Occipital lobe (tissue), 1 donor: ENCODE measurements at regions not wholly inside any gene's neighbourhood (a gene's known extent, or its start where the extent isn't known, plus 50 kb on each side); places are given as distances from the start of the nearest gene placed in this dataset.
"Not testable (repeated sequence)": the region's sequence is repeated elsewhere in the genome, so short reads cannot be mapped to it uniquely, and the experiment has no call there.

Source experiments
- DNase-seq: peaks from one replicate; lab custom pipeline; 2025; lab: John Stamatoyannopoulos, UW

DNA sequence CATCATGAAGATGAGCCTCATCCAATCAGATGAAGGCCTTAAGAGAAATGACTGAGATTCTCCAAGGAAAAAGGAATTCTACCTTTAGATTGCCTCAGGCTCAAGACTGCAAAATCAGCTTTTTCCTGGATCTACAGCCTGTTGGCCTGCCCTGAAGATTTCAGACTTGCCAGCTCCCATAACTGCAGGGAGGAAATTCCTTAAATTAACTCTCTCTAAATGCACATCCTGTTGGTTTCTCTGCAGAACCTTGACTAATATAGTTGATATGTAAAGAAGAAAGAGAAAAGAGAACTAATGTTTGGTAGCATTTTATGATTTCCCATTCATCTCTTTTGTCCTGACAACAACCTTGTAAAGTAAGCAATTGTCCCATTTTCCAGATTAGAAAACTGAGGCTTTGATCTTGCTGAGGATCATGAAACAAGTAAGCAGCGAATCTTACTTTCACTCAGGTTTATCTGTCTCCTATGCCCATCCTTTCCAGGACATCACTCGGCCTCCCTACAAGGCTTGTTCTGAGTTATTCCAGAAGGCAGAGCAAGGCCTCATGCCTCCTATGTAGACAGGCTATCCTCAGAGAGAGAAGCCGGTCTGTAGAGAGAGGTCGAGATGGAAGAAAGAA is 115.0 kb upstream of the LDB2 start:
- no peak for DNase-seq

DNA sequence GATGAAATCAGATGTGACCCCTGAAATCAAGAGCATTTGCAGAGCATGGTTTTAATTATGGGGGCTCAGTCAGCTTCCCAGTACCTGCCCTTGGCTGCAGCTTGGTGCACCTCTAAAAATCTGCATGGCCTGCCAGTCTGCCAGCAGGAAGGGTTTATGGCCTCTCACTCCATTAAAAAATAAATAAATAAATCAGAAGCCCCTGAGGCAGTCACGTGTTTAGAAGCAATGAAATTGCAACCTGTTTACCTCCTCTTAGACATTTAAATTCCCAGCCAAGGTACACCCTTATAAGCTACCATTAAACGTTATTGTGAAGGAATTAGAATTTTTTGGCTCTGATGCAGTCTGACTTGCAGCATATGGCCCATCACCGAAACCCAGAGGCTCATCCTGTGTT is 114.0 kb upstream of the LDB2 start:
- no peak for DNase-seq

- DNase-seq = no peak
Observed at GRCh38 chr4:17010426-17011087, 112.1 kb upstream of the LDB2 start.

GRCh38 chr4:17009871-17010367 is 111.5 kb upstream of the LDB2 start:
- no peak for DNase-seq

DNA sequence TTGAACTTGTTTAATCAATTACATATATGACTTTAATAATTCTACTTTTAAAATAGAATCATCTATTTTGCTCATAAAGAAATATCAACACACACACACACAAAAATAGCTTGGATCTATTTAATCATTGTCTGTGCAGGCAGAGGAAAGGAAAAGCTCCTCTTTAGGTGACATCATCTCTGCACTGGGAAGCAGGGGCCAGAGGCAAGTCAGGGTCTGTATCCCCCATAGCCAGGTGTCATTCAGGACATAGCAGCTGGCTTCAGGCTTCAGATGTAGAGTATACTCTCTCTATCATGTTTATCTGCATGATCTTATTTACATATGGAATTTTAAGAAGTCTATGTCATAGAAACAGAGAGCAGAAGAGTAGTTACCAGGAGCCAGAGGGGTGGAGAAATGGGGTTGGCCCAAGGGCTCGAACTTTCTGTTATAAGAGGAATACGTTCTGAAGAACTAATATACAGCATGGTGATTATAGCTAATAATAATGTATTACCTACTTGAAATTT is 110.4 kb upstream of the LDB2 start:
- no peak for DNase-seq

GRCh38 chr4:17003606-17004392 is 105.4 kb upstream of the LDB2 start:
- DNase-seq = not testable (repeated sequence)

- DNase-seq = no peak
Observed at GRCh38 chr4:16995451-16995850, 97.0 kb upstream of the LDB2 start.

DNA sequence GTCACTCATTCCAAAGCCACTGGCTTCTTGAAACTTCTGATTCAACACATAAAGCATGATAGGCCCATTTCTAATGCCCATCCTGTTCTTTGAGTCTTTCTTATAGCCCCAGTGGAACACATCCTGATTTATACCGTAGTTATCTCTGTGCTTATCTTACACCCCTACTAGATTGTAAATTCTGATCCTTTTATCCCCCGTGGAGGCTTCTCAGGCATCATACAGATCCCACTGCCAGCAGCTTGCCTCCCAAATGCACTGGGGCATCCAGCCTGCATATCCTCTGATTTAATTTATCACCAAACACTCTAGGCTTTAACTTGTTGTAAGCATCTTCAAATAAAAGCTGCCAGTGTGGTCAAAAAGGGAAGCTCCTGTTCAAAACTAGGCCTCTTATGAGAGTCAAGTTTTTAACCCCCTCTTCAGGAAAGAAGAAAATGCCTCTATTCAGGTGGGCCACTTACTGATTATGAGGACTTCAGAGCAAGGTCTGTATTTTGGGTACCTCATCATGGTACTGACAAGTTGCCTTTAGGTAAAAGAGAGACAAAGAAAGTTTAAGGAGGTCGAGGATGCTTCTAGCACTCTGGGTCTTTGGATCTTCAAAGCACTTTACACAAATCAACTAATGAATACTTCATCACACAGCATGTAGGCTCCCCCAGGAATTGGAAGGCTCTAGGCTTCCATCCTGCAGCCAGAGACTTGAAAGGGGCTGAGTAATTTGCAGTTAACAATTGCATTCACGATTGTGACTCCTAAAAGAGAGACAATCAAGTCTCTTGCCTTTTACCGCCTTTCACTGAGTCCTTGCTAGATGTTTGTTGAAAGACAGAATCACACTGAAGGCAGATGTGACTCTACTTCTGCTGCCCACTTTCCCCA is 95.8 kb upstream of the LDB2 start:
- DNase-seq = no peak

DNA sequence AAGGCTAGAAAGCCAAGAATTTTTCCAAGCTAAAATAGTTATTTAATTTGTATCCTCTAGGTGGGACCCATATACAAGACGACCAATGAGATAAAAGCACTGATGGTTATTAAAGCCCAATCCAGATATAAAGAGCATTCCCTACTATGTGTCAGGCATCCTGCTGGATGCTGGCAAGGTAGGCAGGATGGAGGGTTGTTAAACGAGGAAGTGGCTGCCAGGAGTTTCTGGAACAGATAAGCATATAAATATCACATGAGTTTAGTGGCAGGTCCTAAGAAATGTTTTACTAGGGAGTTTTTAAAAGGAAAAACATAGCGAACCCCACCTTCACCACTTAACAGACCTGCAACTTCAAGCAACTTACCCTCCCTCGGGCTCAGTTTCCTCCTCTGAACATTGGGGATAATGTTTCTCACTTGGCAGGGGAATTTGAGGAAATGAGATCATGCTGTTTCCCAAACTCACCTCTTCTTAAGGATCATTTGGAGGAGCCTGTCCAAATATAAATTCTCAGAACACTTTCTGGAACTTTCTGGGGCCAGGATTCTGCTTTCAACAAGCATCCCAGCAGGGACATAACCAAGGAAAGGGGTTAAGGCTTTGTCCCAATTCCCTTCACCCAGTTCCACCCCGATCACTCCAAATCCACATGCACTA is 94.3 kb upstream of the LDB2 start:
- DNase-seq = no peak

- no peak for DNase-seq
Observed at GRCh38 chr4:16991450-16991849, 93.0 kb upstream of the LDB2 start.

GRCh38 chr4:16989371-16989770 is 90.9 kb upstream of the LDB2 start:
- no peak for DNase-seq

DNA sequence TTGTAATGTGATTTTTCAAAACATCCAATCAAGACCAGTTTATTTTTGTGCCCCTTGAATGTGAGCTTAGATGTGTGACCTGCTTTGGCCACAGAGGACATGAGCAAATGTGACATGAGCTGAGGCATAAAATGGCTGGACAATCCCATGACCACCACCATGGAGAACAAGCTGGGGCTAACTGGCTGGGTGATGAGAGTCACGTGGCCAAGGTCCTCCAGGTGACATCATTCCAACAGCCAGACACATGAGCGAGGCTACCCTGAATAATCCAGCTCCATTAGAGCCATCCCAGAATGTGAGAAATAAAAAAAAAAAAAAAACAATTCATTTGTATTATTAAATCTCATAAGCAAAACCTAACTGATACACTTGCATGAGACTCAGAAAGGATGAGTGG is 90.4 kb upstream of the LDB2 start:
- DNase-seq = no peak

DNA sequence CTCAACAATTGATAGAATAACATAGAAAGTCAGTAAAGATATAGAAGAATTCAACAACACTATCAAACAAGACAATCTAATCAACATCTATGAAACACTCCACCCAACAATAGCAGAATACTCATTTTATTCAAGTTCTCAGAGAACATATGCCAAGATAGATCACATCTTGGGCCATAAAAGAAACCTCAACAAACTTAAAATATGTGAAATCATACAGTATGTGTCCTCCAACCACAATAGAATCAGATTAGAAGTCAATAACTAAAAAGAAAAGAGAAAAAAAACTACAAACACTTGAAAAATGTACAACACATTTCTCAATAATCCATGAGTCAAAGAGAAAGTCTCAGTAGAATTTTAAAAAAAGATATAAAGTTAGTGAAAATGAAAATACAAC is 78.6 kb upstream of the LDB2 start:
- DNase-seq = no peak

GRCh38 chr4:16969696-16970135 is 71.3 kb upstream of the LDB2 start:
- DNase-seq = no peak

DNA sequence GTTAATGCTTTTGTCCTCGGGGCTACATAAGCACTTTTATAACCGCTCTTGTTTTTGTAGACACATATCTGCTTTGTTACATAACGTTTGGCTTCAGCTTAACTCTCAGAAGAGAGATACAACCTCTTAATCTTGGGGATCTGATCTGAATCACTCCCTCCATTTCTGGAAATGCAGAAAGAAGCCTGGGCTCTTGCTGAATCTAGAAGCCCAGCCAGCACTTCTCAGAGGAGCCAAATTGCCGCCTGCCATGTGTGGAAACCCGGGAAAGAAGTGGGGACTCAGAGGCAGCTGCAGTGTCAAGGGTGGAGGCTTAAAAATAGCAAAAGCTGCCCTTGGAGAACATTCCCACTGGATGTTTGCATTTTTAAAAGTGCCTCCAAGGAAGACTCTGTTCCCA is 69.3 kb upstream of the LDB2 start:
- DNase-seq = peak; percentile 7

GRCh38 chr4:16959305-16959704 is 60.9 kb upstream of the LDB2 start:
- DNase-seq = no peak

GRCh38 chr4:16952896-16953630 is 54.6 kb upstream of the LDB2 start:
- DNase-seq = no peak

- no peak for DNase-seq
Observed at GRCh38 chr4:16952462-16952871, 54.0 kb upstream of the LDB2 start.
